Body of pancreas (tissue), 4 donors: ENCODE measurements at regions not wholly inside any gene's neighbourhood (a gene's known extent, or its start where the extent isn't known, plus 50 kb on each side); places are given as distances from the start of the nearest gene placed in this dataset.
"Not testable (repeated sequence)": the region's sequence is repeated elsewhere in the genome, so short reads cannot be mapped to it uniquely, and the experiment has no call there.

Source experiments
- POLR2A ChIP-seq, 3 donors: fragments of 450-650 bp; IDR thresholded peaks; one replicate each; pipeline ENCODE4 v1.6.1; 2016; ENCODE audit warnings: antibody characterized with exemption in 3 of 3, mild to moderate bottlenecking in 2 of 3
- TF ChIP-seq, protein P1 (sequence below), 7 experiments: fragments of 450-650 bp in 4 of 7; fragments of 200-600 bp in 3 of 7; sonication (generic) in 3 of 7; IDR thresholded peaks; one replicate each; pipeline ENCODE4 v1.5.1; 2016 to 2019; ENCODE audit warnings: antibody characterized with exemption in 7 of 7

DNA sequence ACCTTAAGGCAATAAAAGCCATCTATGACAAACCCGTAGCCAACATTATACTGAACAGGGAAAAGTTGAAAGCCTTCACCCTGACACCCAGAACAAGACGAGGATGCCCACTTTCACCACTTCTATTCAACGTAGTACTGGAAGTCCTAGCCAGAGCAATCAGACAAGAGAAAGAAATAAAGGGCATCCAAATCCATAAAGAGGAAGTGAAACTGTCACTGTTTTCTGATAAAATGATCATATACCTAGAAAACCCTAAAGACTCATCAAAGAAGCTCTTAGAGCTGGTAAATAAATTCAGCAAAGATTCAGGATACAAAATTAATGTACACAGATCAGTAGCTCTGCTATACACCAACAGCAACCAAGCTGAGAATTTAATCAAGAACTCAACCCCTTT lies 1561.9 kb upstream of the CELF4 start:
- TF ChIP-seq, protein P1, sequence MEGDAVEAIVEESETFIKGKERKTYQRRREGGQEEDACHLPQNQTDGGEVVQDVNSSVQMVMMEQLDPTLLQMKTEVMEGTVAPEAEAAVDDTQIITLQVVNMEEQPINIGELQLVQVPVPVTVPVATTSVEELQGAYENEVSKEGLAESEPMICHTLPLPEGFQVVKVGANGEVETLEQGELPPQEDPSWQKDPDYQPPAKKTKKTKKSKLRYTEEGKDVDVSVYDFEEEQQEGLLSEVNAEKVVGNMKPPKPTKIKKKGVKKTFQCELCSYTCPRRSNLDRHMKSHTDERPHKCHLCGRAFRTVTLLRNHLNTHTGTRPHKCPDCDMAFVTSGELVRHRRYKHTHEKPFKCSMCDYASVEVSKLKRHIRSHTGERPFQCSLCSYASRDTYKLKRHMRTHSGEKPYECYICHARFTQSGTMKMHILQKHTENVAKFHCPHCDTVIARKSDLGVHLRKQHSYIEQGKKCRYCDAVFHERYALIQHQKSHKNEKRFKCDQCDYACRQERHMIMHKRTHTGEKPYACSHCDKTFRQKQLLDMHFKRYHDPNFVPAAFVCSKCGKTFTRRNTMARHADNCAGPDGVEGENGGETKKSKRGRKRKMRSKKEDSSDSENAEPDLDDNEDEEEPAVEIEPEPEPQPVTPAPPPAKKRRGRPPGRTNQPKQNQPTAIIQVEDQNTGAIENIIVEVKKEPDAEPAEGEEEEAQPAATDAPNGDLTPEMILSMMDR (IDR thresholded peaks at IDR 0.05), result not testable (repeated sequence)
- not testable (repeated sequence) for TF ChIP-seq POLR2A (IDR thresholded peaks at IDR 0.05)
